GM19397 (cell line): ENCODE measurements at regions not wholly inside any gene's neighbourhood (a gene's known extent, or its start where the extent isn't known, plus 50 kb on each side); places are given as distances from the start of the nearest gene placed in this dataset.

Experiments used
- ATAC-seq: cut with Tn5 transposase; IDR thresholded peaks from one replicate; pipeline ENCODE4 v1.9.1; 2021; ENCODE audit warnings: mild to moderate bottlenecking, moderate library complexity; ENCODE audit not compliant: unreplicated experiment

- no peak for ATAC-seq
Observed at GRCh38 chr4:24174602-24175001, 284.8 kb upstream of the PPARGC1A start.

GRCh38 chr4:24172406-24172805, 282.6 kb upstream of the PPARGC1A start:
- no peak for ATAC-seq

GRCh38 chr4:24169956-24170355, 280.1 kb upstream of the PPARGC1A start:
- no peak for ATAC-seq

- no peak for ATAC-seq
Observed at GRCh38 chr4:24168658-24169057, 278.8 kb upstream of the PPARGC1A start.

GRCh38 chr4:24166501-24166900, 276.7 kb upstream of the PPARGC1A start:
- ATAC-seq, result no peak

GRCh38 chr4:24164797-24165196, 274.9 kb upstream of the PPARGC1A start:
- ATAC-seq, result no peak

GRCh38 chr4:24164054-24164693, 274.3 kb upstream of the PPARGC1A start:
- no peak for ATAC-seq

GRCh38 chr4:24163314-24163713, 273.5 kb upstream of the PPARGC1A start:
- ATAC-seq, result no peak

- no peak for ATAC-seq
Observed at GRCh38 chr4:24160358-24160757, 270.5 kb upstream of the PPARGC1A start.

- ATAC-seq, result no peak
Observed at GRCh38 chr4:24158031-24158430, 268.2 kb upstream of the PPARGC1A start.

GRCh38 chr4:24150034-24150433, 260.2 kb upstream of the PPARGC1A start:
- no peak for ATAC-seq

GRCh38 chr4:24146127-24146526, 256.3 kb upstream of the PPARGC1A start:
- no peak for ATAC-seq

- no peak for ATAC-seq
Observed at GRCh38 chr4:24145591-24145990, 255.7 kb upstream of the PPARGC1A start.

- no peak for ATAC-seq
Observed at GRCh38 chr4:24144381-24144780, 254.5 kb upstream of the PPARGC1A start.

- ATAC-seq, result no peak
Observed at GRCh38 chr4:24143741-24144140, 253.9 kb upstream of the PPARGC1A start.

GRCh38 chr4:24141836-24142235, 252.0 kb upstream of the PPARGC1A start:
- no peak for ATAC-seq

- ATAC-seq, result no peak
Observed at GRCh38 chr4:24140892-24141291, 251.0 kb upstream of the PPARGC1A start.

GRCh38 chr4:24137671-24138601, 248.1 kb upstream of the PPARGC1A start:
- no peak for ATAC-seq

- ATAC-seq, result no peak
Observed at GRCh38 chr4:24131954-24132673, 242.3 kb upstream of the PPARGC1A start.

GRCh38 chr4:24130637-24131036, 240.8 kb upstream of the PPARGC1A start:
- ATAC-seq, result no peak

GRCh38 chr4:24126776-24127175, 236.9 kb upstream of the PPARGC1A start:
- no peak for ATAC-seq
